Stomach (tissue), 8 donors: ENCODE measurements at regions not wholly inside any gene's neighbourhood (a gene's known extent, or its start where the extent isn't known, plus 50 kb on each side); places are given as distances from the start of the nearest gene placed in this dataset.

ENCODE experiments used
- DNase-seq, 2 donors: peaks; one replicate each; pipeline versions ENCODE4 v3.0.0 to v3.0.0-alpha.2; 2013 to 2019
- H3K27ac ChIP-seq, 5 donors: fragments of 200-600 bp in 4 of 5; sonication (generic) in 4 of 5; one replicate each; pipeline ENCODE4 v1.5.1; 2013 to 2019; ENCODE audit warnings: mild to moderate bottlenecking in 1 of 5, moderate library complexity in 1 of 5
- H3K27me3 ChIP-seq, 3 donors: fragments of 200-600 bp; sonication (generic); one replicate each; pipeline ENCODE4 v1.5.1; 2017 to 2019; ENCODE audit warnings: mixed run types in 1 of 3
- H3K36me3 ChIP-seq, 4 donors: fragments of 200-600 bp; sonication (generic); 1 replicate in 3 of 4; 2 replicates in 1 of 4; pipeline ENCODE4 v1.5.1; 2016 to 2019
- H3K4me1 ChIP-seq, 4 donors: fragments of 200-600 bp; sonication (generic); one replicate each; pipeline ENCODE4 v1.5.1; 2016 to 2019
- H3K4me3 ChIP-seq, 4 donors: fragments of 200-600 bp; sonication (generic) in 3 of 4; one replicate each; pipeline ENCODE4 v1.5.1; 2016 to 2019; ENCODE audit warnings: mild to moderate bottlenecking in 1 of 4
- H3K9me3 ChIP-seq, 4 donors: fragments of 200-600 bp; sonication (generic); one replicate each; pipeline ENCODE4 v1.5.1; 2016 to 2019
- EP300 ChIP-seq: sonication (generic); formaldehyde crosslinking; IDR thresholded peaks from one replicate; pipeline ENCODE4 v1.6.1; 2017; ENCODE audit warnings: antibody characterized with exemption
- POLR2A ChIP-seq, 4 donors: fragments of 450-650 bp; IDR thresholded peaks; one replicate each; pipeline ENCODE4 v1.6.1; 2016; ENCODE audit warnings: antibody characterized with exemption in 4 of 4, control low read depth in 2 of 4, mild to moderate bottlenecking in 1 of 4, moderate library complexity in 1 of 4
- POLR2AphosphoS5 ChIP-seq, 3 donors: sonication (generic); formaldehyde crosslinking; IDR thresholded peaks; one replicate each; pipeline ENCODE4 v1.6.1; 2016; ENCODE audit warnings: antibody characterized with exemption in 3 of 3
- WGBS, 5 donors: extraction: QIAGEN DNeasy Blood & Tissue Kit in 3 of 5; methylation state at CpG; one replicate each; pipeline versions ENCODE4 v1.1.5 to v1.1.7; 2013 to 2018; 5-methylcytosine and 5-hydroxymethylcytosine counted together
- intact Hi-C: fragments of 100-400 bp; cut with DNase I; formaldehyde crosslinking; loops from one replicate; pipeline ENCODE4 v1.15.1; 2023; ENCODE audit warnings: low total_unique reads
- TF ChIP-seq, protein P1 (sequence below), 7 experiments: fragments of 450-650 bp in 4 of 7; fragments of 200-600 bp in 3 of 7; sonication (generic) in 3 of 7; IDR thresholded peaks; one replicate each; pipeline ENCODE4 v1.5.1; 2016 to 2019; ENCODE audit warnings: antibody characterized with exemption in 7 of 7, control low read depth in 2 of 7, mild to moderate bottlenecking in 1 of 7
- donor health status: healthy with polysubstance abuse.
- donor health status: Bipolar disorder and iron deficiency.
- donor health status: healthy.

GRCh38 chr2:63780518-63781155 is 61.1 kb upstream of the UGP2 start:
- intact Hi-C loops: no loop called here
- no peaks in the 10 kb centered on the region for H3K36me3 ChIP-seq
- H3K4me1 ChIP-seq: no peaks in the 10 kb centered on the region
- no peaks in the 10 kb centered on the region for H3K9me3 ChIP-seq
- no peak overlapping the region for H3K27ac ChIP-seq
- no peak overlapping the region for H3K4me3 ChIP-seq
- TF ChIP-seq POLR2AphosphoS5 (IDR thresholded peaks at IDR 0.05): no peak
- TF ChIP-seq EP300: no peak
- TF ChIP-seq POLR2A (IDR thresholded peaks at IDR 0.05): no peak
- TF ChIP-seq, protein P1, sequence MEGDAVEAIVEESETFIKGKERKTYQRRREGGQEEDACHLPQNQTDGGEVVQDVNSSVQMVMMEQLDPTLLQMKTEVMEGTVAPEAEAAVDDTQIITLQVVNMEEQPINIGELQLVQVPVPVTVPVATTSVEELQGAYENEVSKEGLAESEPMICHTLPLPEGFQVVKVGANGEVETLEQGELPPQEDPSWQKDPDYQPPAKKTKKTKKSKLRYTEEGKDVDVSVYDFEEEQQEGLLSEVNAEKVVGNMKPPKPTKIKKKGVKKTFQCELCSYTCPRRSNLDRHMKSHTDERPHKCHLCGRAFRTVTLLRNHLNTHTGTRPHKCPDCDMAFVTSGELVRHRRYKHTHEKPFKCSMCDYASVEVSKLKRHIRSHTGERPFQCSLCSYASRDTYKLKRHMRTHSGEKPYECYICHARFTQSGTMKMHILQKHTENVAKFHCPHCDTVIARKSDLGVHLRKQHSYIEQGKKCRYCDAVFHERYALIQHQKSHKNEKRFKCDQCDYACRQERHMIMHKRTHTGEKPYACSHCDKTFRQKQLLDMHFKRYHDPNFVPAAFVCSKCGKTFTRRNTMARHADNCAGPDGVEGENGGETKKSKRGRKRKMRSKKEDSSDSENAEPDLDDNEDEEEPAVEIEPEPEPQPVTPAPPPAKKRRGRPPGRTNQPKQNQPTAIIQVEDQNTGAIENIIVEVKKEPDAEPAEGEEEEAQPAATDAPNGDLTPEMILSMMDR (IDR thresholded peaks at IDR 0.05): no peak
- 36 to 49% (median 43%) methylated on average over 3 of the region's 3 CpGs for WGBS, 5 donors
- DNase-seq: no peak
- no peaks in the 10 kb centered on the region for H3K27me3 ChIP-seq

GRCh38 chr2:63784461-63784860 is 57.2 kb upstream of the UGP2 start:
- intact Hi-C loops: no loop called here

GRCh38 chr2:63785096-63785495 is 56.6 kb upstream of the UGP2 start:
- intact Hi-C loops: no loop called here
- no peaks in the 10 kb centered on the region for H3K27me3 ChIP-seq
- TF ChIP-seq EP300 (no peak), POLR2AphosphoS5 (IDR thresholded peaks at IDR 0.05) (no peak), POLR2A (IDR thresholded peaks at IDR 0.05) (no peak)
- TF ChIP-seq, protein P1 (IDR thresholded peaks at IDR 0.05): no peak
- 55 to 69% (median 66%) methylated on average over 1 of the region's 1 CpG for WGBS, 5 donors
- no peak for DNase-seq
- H3K4me3 ChIP-seq: no peak overlapping the region
- no peaks in the 10 kb centered on the region for H3K4me1 ChIP-seq
- no peaks in the 10 kb centered on the region for H3K36me3 ChIP-seq
- no peak overlapping the region for H3K27ac ChIP-seq
- H3K9me3 ChIP-seq: no peaks in the 10 kb centered on the region

More at GRCh38 chr2:63784461-63784860, 57.2 kb upstream of the UGP2 start:
- no peak for DNase-seq
- Histone ChIP-seq H3K4me3 (no peak overlapping the region), H3K27ac (no peak overlapping the region), H3K27me3 (no peaks in the 10 kb centered on the region), H3K4me1 (no peaks in the 10 kb centered on the region), H3K36me3 (no peaks in the 10 kb centered on the region), H3K9me3 (no peaks in the 10 kb centered on the region)
- TF ChIP-seq POLR2AphosphoS5 (IDR thresholded peaks at IDR 0.05): no peak
- TF ChIP-seq, protein P1 (IDR thresholded peaks at IDR 0.05): no peak
- no peak for TF ChIP-seq EP300
- TF ChIP-seq POLR2A (IDR thresholded peaks at IDR 0.05): no peak

DNA sequence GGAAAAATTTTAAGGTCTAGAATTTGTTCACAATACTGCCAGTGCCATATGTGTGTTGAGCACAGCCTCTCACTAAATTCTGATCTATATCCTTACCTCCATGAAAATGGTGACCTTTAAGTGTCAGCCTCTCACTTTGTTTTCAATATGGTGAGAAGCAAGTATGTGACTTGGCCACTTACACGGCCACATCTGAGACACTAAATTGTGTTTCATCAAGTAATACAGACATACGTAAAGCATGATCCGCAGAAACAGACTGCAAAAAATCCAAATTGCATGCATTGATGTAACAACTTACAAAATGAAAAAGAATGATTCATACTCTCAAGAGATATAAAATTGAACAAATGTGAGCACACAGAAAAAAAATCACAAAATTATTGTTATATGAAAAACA is 55.2 kb upstream of the UGP2 start:
- TF ChIP-seq POLR2A (IDR thresholded peaks at IDR 0.05): no peak
- TF ChIP-seq, protein P1 (IDR thresholded peaks at IDR 0.05): no peak
- no peak for TF ChIP-seq POLR2AphosphoS5 (IDR thresholded peaks at IDR 0.05)
- no peak for TF ChIP-seq EP300
- WGBS, 5 donors: 91 to 98% (median 97%) methylated on average over 3 of the region's 3 CpGs
- Histone ChIP-seq H3K4me3 (no peak overlapping the region), H3K27ac (no peak overlapping the region), H3K36me3 (no peaks in the 10 kb centered on the region), H3K4me1 (no peaks in the 10 kb centered on the region), H3K9me3 (no peaks in the 10 kb centered on the region), H3K27me3 (no peaks in the 10 kb centered on the region)
- no peak for DNase-seq
- intact Hi-C loops: no loop called here
